ENCODE measurements at regions not wholly inside any gene's neighbourhood (a gene's known extent, or its start where the extent isn't known, plus 50 kb on each side); places are given as distances from the start of the nearest gene placed in this dataset.

- TF ChIP-seq CTCF (IDR thresholded peaks at IDR 0.05) (no peak), POLR2A (IDR thresholded peaks at IDR 0.05) (no peak)
Measured at GRCh38 chr10:30709229-30709628, 79.7 kb upstream of the LYZL2 start.

All from Peyer's patch (tissue), 4 donors.